Tibial artery (tissue), 4 donors: ENCODE measurements at regions not wholly inside any gene's neighbourhood (a gene's known extent, or its start where the extent isn't known, plus 50 kb on each side); places are given as distances from the start of the nearest gene placed in this dataset.

Experiments
- DNase-seq, 2 donors: peaks; one replicate each; pipeline ENCODE4 v3.0.0-alpha.2; 2019
- H3K27ac ChIP-seq, 2 donors: fragments of 200-600 bp; sonication (generic) in 1 of 2; 1 replicate in 1 of 2; 2 replicates in 1 of 2; pipeline ENCODE4 v1.5.1; 2018 to 2019; ENCODE audit warnings: mild to moderate bottlenecking in 1 of 2
- H3K27me3 ChIP-seq, 2 donors: fragments of 200-600 bp; sonication (generic) in 1 of 2; one replicate each; pipeline versions ENCODE4 v1.5.1 to v1.6.0; 2016 to 2019
- H3K36me3 ChIP-seq, 3 donors: fragments of 200-600 bp; sonication (generic) in 2 of 3; one replicate each; pipeline ENCODE4 v1.5.1; 2016 to 2019; ENCODE audit warnings: mild to moderate bottlenecking in 2 of 3
- H3K4me1 ChIP-seq, 4 donors: fragments of 200-600 bp; sonication (generic) in 2 of 4; 1 replicate in 3 of 4; 2 replicates in 1 of 4; pipeline ENCODE4 v1.5.1; 2016 to 2019
- H3K4me3 ChIP-seq, 2 donors: fragments of 200-600 bp; sonication (generic) in 1 of 2; 1 replicate in 1 of 2; 2 replicates in 1 of 2; pipeline ENCODE4 v1.5.1; 2018 to 2019; ENCODE audit warnings: mild to moderate bottlenecking in 2 of 2
- H3K9me3 ChIP-seq, 3 donors: fragments of 200-600 bp; sonication (generic) in 1 of 3; one replicate each; pipeline ENCODE4 v1.5.1; 2016 to 2019
- CTCF ChIP-seq, 2 experiments: fragments of 200-600 bp in 1 of 2; fragments of 450-650 bp in 1 of 2; IDR thresholded peaks; one replicate each; pipeline ENCODE4 v1.5.1; 2017 to 2019; ENCODE audit warnings: antibody characterized with exemption in 2 of 2, mild to moderate bottlenecking in 1 of 2, moderate library complexity in 1 of 2
- intact Hi-C: fragments of 100-400 bp; cut with DNase I; formaldehyde crosslinking; loops from one replicate; pipeline ENCODE4 v1.15.0; 2023; ENCODE audit warnings: low total_unique reads

- intact Hi-C loops, result loop anchor here (5.0 kb wide), 3 partner anchors 119 to 454 kb away; partner anchors contain the start of gene MYOCD
- TF ChIP-seq CTCF (IDR thresholded peaks at IDR 0.05), result no peak
- no peaks in the 10 kb centered on the region for H3K27me3 ChIP-seq
- H3K4me1 ChIP-seq, result peaks cover 0 to 54% (median 7%) of the 10 kb centered on the region in 4 donors
- no peak for DNase-seq
- peak overlapping the region; percentile 79 to 81 for H3K27ac ChIP-seq
- H3K4me3 ChIP-seq, result no peak overlapping the region
- no peaks in the 10 kb centered on the region for H3K9me3 ChIP-seq
- H3K36me3 ChIP-seq, result no peaks in the 10 kb centered on the region
Observed at GRCh38 chr17:12547831-12548230, 117.9 kb upstream of the MYOCD start.

DNA sequence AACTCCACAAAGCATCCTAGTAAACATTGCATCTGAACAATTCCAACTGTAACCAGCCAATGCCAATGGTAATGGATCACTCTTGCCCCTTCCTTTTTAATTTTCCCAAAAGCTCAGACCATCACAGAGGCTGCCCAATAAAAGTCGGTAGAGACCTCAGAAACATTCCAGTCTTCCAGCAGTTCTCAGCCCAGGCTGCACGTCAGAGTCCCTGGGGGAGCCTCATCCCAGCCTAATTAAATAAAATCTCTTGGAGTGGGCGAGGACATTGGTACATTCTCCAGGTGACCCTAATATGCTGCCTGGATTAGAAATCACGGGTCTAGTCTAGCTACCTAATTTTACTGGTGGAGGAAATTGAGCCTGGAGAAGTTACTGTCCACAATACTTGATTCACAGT is 117.1 kb upstream of the MYOCD start:
- intact Hi-C loops, result loop anchor here (5.0 kb wide), 3 partner anchors 119 to 454 kb away; partner anchors contain the start of gene MYOCD
- DNase-seq, result no peak
- no peak overlapping the region for H3K4me3 ChIP-seq
- H3K9me3 ChIP-seq, result no peaks in the 10 kb centered on the region
- peak overlapping the region; percentile 79 to 81 for H3K27ac ChIP-seq
- peaks cover 0 to 60% (median 7%) of the 10 kb centered on the region in 4 donors for H3K4me1 ChIP-seq
- no peaks in the 10 kb centered on the region for H3K27me3 ChIP-seq
- no peak for TF ChIP-seq CTCF (IDR thresholded peaks at IDR 0.05)
- H3K36me3 ChIP-seq, result no peaks in the 10 kb centered on the region

- no peak for DNase-seq
- no peaks in the 10 kb centered on the region for H3K9me3 ChIP-seq
- H3K4me1 ChIP-seq, result peaks cover 0 to 70% (median 14%) of the 10 kb centered on the region in 4 donors
- peak overlapping the region; percentile 41 to 50 for H3K4me3 ChIP-seq
- H3K27me3 ChIP-seq, result no peaks in the 10 kb centered on the region
- H3K27ac ChIP-seq, result peak overlapping the region; percentile 79 to 81
- intact Hi-C loops, result loop anchor here (5.0 to 10.0 kb wide), 5 partner anchors 78 to 453 kb away; partner anchors contain the start of gene MYOCD
- no peaks in the 10 kb centered on the region for H3K36me3 ChIP-seq
- TF ChIP-seq CTCF (IDR thresholded peaks at IDR 0.05), result no peak
Observed at GRCh38 chr17:12549499-12550041, 116.1 kb upstream of the MYOCD start.

GRCh38 chr17:12553625-12554024 is 112.1 kb upstream of the MYOCD start:
- H3K36me3 ChIP-seq, result no peaks in the 10 kb centered on the region
- H3K4me1 ChIP-seq, result peaks cover 0 to 92% (median 27%) of the 10 kb centered on the region in 4 donors
- no peak for TF ChIP-seq CTCF (IDR thresholded peaks at IDR 0.05)
- H3K9me3 ChIP-seq, result no peaks in the 10 kb centered on the region
- no peak for DNase-seq
- no peak overlapping the region for H3K4me3 ChIP-seq
- H3K27me3 ChIP-seq, result no peaks in the 10 kb centered on the region
- intact Hi-C loops, result loop anchor here (5.0 to 10.0 kb wide), 2 partner anchors 74 to 189 kb away; no protein-coding TSS in a partner anchor
- H3K27ac ChIP-seq, result peak overlapping the region; percentile 79 to 81

DNA sequence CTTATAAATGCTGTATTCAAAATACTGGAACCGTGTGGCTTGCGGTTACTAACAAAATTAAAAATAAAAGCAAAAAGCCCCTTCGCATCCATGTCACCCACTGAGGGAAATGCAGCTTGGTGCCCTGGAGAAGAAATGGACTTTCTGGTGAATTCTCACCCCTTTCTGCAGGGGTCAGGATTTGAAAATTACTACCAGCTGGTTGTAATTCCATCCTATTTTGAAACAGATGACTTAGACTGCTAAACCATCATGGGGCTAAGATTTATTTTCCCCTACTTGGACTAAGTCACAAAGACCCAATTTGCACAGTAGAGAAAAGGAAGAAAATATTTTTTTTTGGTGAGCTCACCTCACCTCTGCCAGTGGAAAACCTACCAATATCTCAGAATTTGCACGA is 111.4 kb upstream of the MYOCD start:
- no peaks in the 10 kb centered on the region for H3K9me3 ChIP-seq
- TF ChIP-seq CTCF (IDR thresholded peaks at IDR 0.05), result no peak
- peak overlapping the region; percentile 79 to 81 for H3K27ac ChIP-seq
- DNase-seq, result no peak
- H3K36me3 ChIP-seq, result no peaks in the 10 kb centered on the region
- intact Hi-C loops, result loop anchor here (5.0 to 10.0 kb wide), 2 partner anchors 73 to 189 kb away; no protein-coding TSS in a partner anchor
- peaks cover 0 to 92% (median 25%) of the 10 kb centered on the region in 4 donors for H3K4me1 ChIP-seq
- no peak overlapping the region for H3K4me3 ChIP-seq
- H3K27me3 ChIP-seq, result no peaks in the 10 kb centered on the region
